Neural cell (in vitro differentiated cells): ENCODE measurements at regions not wholly inside any gene's neighbourhood (a gene's known extent, or its start where the extent isn't known, plus 50 kb on each side); places are given as distances from the start of the nearest gene placed in this dataset.

Experiments used
- H2AFZ ChIP-seq: fragments of 200-600, 300-800 bp; sonication (generic), shearing (Covaris generic); 2 replicates; pipeline ENCODE4 v1.6.0; 2014; ENCODE audit warnings: low read depth, mild to moderate bottlenecking, antibody characterized with exemption, low read length, moderate library complexity
- H3F3A ChIP-seq: fragments of 200-600 bp; shearing (Covaris generic); 2 replicates; pipeline ENCODE4 v1.6.1; 2016; ENCODE audit warnings: mild to moderate bottlenecking, moderate library complexity, mixed read lengths, antibody characterized with exemption, low read length; ENCODE audit not compliant: insufficient read depth, poor library complexity, severe bottlenecking
- H3K27ac ChIP-seq: fragments of 200-600, 300-800 bp; sonication (generic), shearing (Covaris generic); 2 replicates; pipeline ENCODE4 v1.5.1; 2014; ENCODE audit warnings: mild to moderate bottlenecking, low read length, moderate library complexity
- H3K27me3 ChIP-seq: fragments of 300-800, 200-600 bp; sonication (generic), shearing (Covaris generic); 2 replicates; pipeline ENCODE4 v1.6.0; 2014; ENCODE audit warnings: mild to moderate bottlenecking, low read depth, low read length, moderate library complexity; ENCODE audit not compliant: insufficient read depth
- H3K36me3 ChIP-seq: fragments of 300-800, 200-600 bp; sonication (generic), shearing (Covaris generic); 2 replicates; pipeline ENCODE4 v1.5.1; 2014; ENCODE audit warnings: mild to moderate bottlenecking, antibody characterized with exemption, low read length, moderate library complexity; ENCODE audit not compliant: insufficient read depth
- H3K4me2 ChIP-seq: fragments of 300-800, 200-600 bp; sonication (generic), shearing (Covaris generic); 2 replicates; pipeline ENCODE4 v1.6.0; 2014; ENCODE audit warnings: mild to moderate bottlenecking, low read length
- H3K4me3 ChIP-seq: fragments of 300-800, 200-600 bp; sonication (generic), shearing (Covaris generic); 2 replicates; pipeline ENCODE4 v1.5.1; 2014; ENCODE audit warnings: mild to moderate bottlenecking, low read length, moderate library complexity
- H3K79me2 ChIP-seq: fragments of 200-600 bp; shearing (Covaris generic); replicated peaks from 2 replicates; pipeline ENCODE4 v1.6.0; 2014; ENCODE audit warnings: mild to moderate bottlenecking, low read length, moderate library complexity; ENCODE audit not compliant: insufficient read depth
- H3K9ac ChIP-seq: fragments of 300-800, 200-600 bp; sonication (generic), shearing (Covaris generic); 2 replicates; pipeline ENCODE4 v1.6.1; 2016; ENCODE audit warnings: mild to moderate bottlenecking, low read length, mixed read lengths
- H3K9me2 ChIP-seq: fragments of 200-600 bp; shearing (Covaris generic); 2 replicates; pipeline ENCODE4 v1.6.1; 2016; ENCODE audit warnings: mild to moderate bottlenecking, low read length, mixed read lengths; ENCODE audit not compliant: insufficient read depth
- H3K9me3 ChIP-seq: fragments of 200-600, 300-800 bp; sonication (generic), shearing (Covaris generic); 2 replicates; pipeline ENCODE4 v1.6.1; 2016; ENCODE audit warnings: mild to moderate bottlenecking, mixed run types, low read length, moderate library complexity, mixed read lengths
- H4K20me1 ChIP-seq: fragments of 200-600 bp; shearing (Covaris generic); 2 replicates; pipeline ENCODE4 v1.6.1; 2016; ENCODE audit warnings: mild to moderate bottlenecking, mixed run types; ENCODE audit not compliant: insufficient read depth
- EP300 ChIP-seq: fragments of 450-650 bp; conservative IDR thresholded peaks from 2 replicates; pipeline ENCODE4 v1.6.1; 2014; ENCODE audit warnings: antibody characterized with exemption, mild to moderate bottlenecking, moderate library complexity; ENCODE audit not compliant: poor library complexity, severe bottlenecking
- EZH2 ChIP-seq: fragments of 200-600, 300-800 bp; shearing (Covaris generic), sonication (generic); IDR thresholded peaks from 2 replicates; pipeline ENCODE4 v1.6.1; 2014; ENCODE audit warnings: antibody characterized with exemption, low read length, borderline replicate concordance, mild to moderate bottlenecking; ENCODE audit not compliant: insufficient read depth, poor library complexity, severe bottlenecking
- MXI1 ChIP-seq: fragments of 450-650 bp; conservative IDR thresholded peaks from 2 replicates; pipeline ENCODE4 v1.6.1; 2014; ENCODE audit warnings: antibody characterized with exemption, mild to moderate bottlenecking; ENCODE audit not compliant: poor library complexity, severe bottlenecking
- POLR2AphosphoS5 ChIP-seq: IDR thresholded peaks from 2 replicates; pipeline ENCODE4 v1.6.1; 2012
- RAD21 ChIP-seq: fragments of 450-650 bp; conservative IDR thresholded peaks from 2 replicates; pipeline ENCODE4 v1.6.1; 2014; ENCODE audit warnings: antibody characterized with exemption, mild to moderate bottlenecking, moderate library complexity
- SMC3 ChIP-seq: fragments of 450-650 bp; conservative IDR thresholded peaks from 2 replicates; pipeline ENCODE4 v1.6.1; 2014; ENCODE audit warnings: antibody characterized with exemption, mild to moderate bottlenecking, moderate library complexity; ENCODE audit not compliant: poor library complexity
- TAF1 ChIP-seq: IDR thresholded peaks from 2 replicates; pipeline ENCODE4 v1.6.1; 2012; ENCODE audit warnings: low read depth
- TF ChIP-seq, protein P1 (sequence below): IDR thresholded peaks from 2 replicates; pipeline ENCODE4 v1.6.1; 2012; ENCODE audit warnings: borderline replicate concordance
- TF ChIP-seq, protein P2 (sequence below): fragments of 450-650 bp; IDR thresholded peaks from 2 replicates; pipeline ENCODE4 v1.5.1; 2014; ENCODE audit warnings: antibody characterized with exemption, mild to moderate bottlenecking, moderate library complexity; ENCODE audit not compliant: poor library complexity, severe bottlenecking

DNA sequence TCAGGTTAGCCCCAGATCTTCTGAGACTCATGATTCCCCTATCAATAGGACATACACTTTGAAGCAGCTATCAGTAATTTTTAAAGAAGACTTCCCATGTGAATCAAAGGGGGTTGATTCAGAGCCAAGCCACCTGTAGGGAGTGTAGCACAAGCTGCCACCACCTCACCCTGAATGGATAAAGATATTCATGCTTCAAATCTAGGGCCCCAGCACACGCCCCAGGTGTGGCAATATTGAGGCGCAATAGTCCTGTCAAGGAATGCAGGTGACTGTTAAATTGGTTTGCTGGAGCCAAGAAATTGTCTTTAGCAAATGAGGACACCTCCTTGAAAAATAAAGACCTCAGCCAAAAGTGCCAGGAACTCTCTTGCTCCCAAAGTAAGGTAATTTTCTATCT is 404.4 kb downstream of the MAFB start:
- Histone ChIP-seq H3K79me2 (no peaks in the 10 kb centered on the region), H2AFZ (no peak overlapping the region), H3K4me2 (no peak overlapping the region), H3K9ac (no peak overlapping the region), H3K9me3 (no peaks in the 10 kb centered on the region), H3K27me3 (no peaks in the 10 kb centered on the region), H3K36me3 (no peaks in the 10 kb centered on the region), H3F3A (no peaks in the 10 kb centered on the region), H3K4me3 (no peak overlapping the region), H4K20me1 (no peaks in the 10 kb centered on the region), H3K9me2 (no peaks in the 10 kb centered on the region), H3K27ac (no peak overlapping the region)
- TF ChIP-seq RAD21 (no peak), MXI1 (no peak), POLR2AphosphoS5 (no peak), EZH2 (no peak), EP300 (no peak), SMC3 (no peak), TAF1 (no peak)
- TF ChIP-seq, protein P1, sequence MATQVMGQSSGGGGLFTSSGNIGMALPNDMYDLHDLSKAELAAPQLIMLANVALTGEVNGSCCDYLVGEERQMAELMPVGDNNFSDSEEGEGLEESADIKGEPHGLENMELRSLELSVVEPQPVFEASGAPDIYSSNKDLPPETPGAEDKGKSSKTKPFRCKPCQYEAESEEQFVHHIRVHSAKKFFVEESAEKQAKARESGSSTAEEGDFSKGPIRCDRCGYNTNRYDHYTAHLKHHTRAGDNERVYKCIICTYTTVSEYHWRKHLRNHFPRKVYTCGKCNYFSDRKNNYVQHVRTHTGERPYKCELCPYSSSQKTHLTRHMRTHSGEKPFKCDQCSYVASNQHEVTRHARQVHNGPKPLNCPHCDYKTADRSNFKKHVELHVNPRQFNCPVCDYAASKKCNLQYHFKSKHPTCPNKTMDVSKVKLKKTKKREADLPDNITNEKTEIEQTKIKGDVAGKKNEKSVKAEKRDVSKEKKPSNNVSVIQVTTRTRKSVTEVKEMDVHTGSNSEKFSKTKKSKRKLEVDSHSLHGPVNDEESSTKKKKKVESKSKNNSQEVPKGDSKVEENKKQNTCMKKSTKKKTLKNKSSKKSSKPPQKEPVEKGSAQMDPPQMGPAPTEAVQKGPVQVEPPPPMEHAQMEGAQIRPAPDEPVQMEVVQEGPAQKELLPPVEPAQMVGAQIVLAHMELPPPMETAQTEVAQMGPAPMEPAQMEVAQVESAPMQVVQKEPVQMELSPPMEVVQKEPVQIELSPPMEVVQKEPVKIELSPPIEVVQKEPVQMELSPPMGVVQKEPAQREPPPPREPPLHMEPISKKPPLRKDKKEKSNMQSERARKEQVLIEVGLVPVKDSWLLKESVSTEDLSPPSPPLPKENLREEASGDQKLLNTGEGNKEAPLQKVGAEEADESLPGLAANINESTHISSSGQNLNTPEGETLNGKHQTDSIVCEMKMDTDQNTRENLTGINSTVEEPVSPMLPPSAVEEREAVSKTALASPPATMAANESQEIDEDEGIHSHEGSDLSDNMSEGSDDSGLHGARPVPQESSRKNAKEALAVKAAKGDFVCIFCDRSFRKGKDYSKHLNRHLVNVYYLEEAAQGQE, result no peak
- TF ChIP-seq, protein P2, sequence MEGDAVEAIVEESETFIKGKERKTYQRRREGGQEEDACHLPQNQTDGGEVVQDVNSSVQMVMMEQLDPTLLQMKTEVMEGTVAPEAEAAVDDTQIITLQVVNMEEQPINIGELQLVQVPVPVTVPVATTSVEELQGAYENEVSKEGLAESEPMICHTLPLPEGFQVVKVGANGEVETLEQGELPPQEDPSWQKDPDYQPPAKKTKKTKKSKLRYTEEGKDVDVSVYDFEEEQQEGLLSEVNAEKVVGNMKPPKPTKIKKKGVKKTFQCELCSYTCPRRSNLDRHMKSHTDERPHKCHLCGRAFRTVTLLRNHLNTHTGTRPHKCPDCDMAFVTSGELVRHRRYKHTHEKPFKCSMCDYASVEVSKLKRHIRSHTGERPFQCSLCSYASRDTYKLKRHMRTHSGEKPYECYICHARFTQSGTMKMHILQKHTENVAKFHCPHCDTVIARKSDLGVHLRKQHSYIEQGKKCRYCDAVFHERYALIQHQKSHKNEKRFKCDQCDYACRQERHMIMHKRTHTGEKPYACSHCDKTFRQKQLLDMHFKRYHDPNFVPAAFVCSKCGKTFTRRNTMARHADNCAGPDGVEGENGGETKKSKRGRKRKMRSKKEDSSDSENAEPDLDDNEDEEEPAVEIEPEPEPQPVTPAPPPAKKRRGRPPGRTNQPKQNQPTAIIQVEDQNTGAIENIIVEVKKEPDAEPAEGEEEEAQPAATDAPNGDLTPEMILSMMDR, result no peak

DNA sequence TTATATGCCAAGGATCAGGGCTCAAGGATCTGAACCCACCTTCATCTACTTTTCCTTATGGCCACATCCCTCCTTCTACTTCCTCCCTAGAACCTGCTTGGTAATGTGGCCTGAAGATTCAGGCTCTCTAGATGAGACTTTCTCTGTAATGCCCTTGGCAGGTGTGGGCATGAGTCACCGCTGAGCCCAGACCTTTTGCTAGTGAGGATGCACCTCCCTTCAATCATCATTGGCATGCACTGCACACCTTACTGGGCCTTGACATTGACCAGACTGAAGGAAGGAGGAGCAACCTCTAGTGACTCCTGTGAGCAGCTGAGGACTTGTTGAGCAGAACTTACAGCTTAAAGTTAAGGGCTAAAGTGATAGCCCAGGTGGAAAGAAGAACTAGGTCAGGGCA is 405.3 kb downstream of the MAFB start:
- H4K20me1 ChIP-seq, result no peaks in the 10 kb centered on the region
- H3K4me2 ChIP-seq, result no peak overlapping the region

More for the DNA sequence above, 405.3 kb downstream of the MAFB start:
- TF ChIP-seq EP300 (no peak), RAD21 (no peak), SMC3 (no peak), TAF1 (no peak), MXI1 (no peak), POLR2AphosphoS5 (no peak), EZH2 (no peak)
- TF ChIP-seq, protein P2, result no peak
- TF ChIP-seq, protein P1, result no peak
- Histone ChIP-seq H3K9ac (no peak overlapping the region), H3K36me3 (no peaks in the 10 kb centered on the region), H3F3A (no peaks in the 10 kb centered on the region), H2AFZ (no peak overlapping the region), H3K79me2 (no peaks in the 10 kb centered on the region), H3K27me3 (no peaks in the 10 kb centered on the region), H3K9me3 (no peaks in the 10 kb centered on the region), H3K27ac (no peak overlapping the region), H3K9me2 (no peaks in the 10 kb centered on the region), H3K4me3 (no peak overlapping the region)
